Activated T-cell treated with anti-CD3 and anti-CD28 coated beads for 48 hours (primary cell): ENCODE measurements at regions not wholly inside any gene's neighbourhood (a gene's known extent, or its start where the extent isn't known, plus 50 kb on each side); places are given as distances from the start of the nearest gene placed in this dataset.
"Not testable (repeated sequence)": the region's sequence is repeated elsewhere in the genome, so short reads cannot be mapped to it uniquely, and the experiment has no call there.

Source experiments
- DNase-seq: peaks from one replicate; pipeline ENCODE4 v3.0.0-alpha.2; 2020; ENCODE audit warnings: low read depth

GRCh38 chr15:47124430-47125102 lies 592.7 kb upstream of the SEMA6D start:
- no peak for DNase-seq

- DNase-seq, result no peak
Observed at GRCh38 chr15:47129033-47129432, 588.3 kb upstream of the SEMA6D start.

- not testable (repeated sequence) for DNase-seq
Observed at GRCh38 chr15:47131450-47131849, 585.9 kb upstream of the SEMA6D start.

GRCh38 chr15:47135267-47135666 lies 582.0 kb upstream of the SEMA6D start:
- DNase-seq, result no peak

- DNase-seq, result no peak
Observed at GRCh38 chr15:47136236-47136635, 581.1 kb upstream of the SEMA6D start.

- no peak for DNase-seq
Observed at GRCh38 chr15:47139965-47140364, 577.3 kb upstream of the SEMA6D start.

GRCh38 chr15:47157827-47158226 lies 559.5 kb upstream of the SEMA6D start:
- no peak for DNase-seq

- DNase-seq, result no peak
Observed at GRCh38 chr15:47158573-47158972, 558.7 kb upstream of the SEMA6D start.

GRCh38 chr15:47177177-47177576 lies 540.1 kb upstream of the SEMA6D start:
- DNase-seq, result no peak

GRCh38 chr15:47179988-47180387 lies 537.3 kb upstream of the SEMA6D start:
- DNase-seq, result no peak

- DNase-seq, result no peak
Observed at GRCh38 chr15:47182818-47183217, 534.5 kb upstream of the SEMA6D start.

GRCh38 chr15:47184003-47184907 lies 533.0 kb upstream of the SEMA6D start:
- no peak for DNase-seq

- DNase-seq, result no peak
Observed at GRCh38 chr15:47184908-47185801, 532.1 kb upstream of the SEMA6D start.

GRCh38 chr15:47186075-47186474 lies 531.2 kb upstream of the SEMA6D start:
- DNase-seq, result no peak

- DNase-seq, result no peak
Observed at GRCh38 chr15:47188758-47189507, 528.4 kb upstream of the SEMA6D start.

GRCh38 chr15:47194718-47195117 lies 522.6 kb upstream of the SEMA6D start:
- DNase-seq, result no peak

- DNase-seq, result peak; percentile 19
Observed at GRCh38 chr15:47196048-47196447, 521.3 kb upstream of the SEMA6D start.

- DNase-seq, result no peak
Observed at GRCh38 chr15:47203993-47204392, 513.3 kb upstream of the SEMA6D start.

GRCh38 chr15:47206358-47206978 lies 510.8 kb upstream of the SEMA6D start:
- no peak for DNase-seq

GRCh38 chr15:47209591-47209990 lies 507.7 kb upstream of the SEMA6D start:
- DNase-seq, result no peak
